HUES48 (cell line): ENCODE measurements at regions not wholly inside any gene's neighbourhood (a gene's known extent, or its start where the extent isn't known, plus 50 kb on each side); places are given as distances from the start of the nearest gene placed in this dataset.

Source experiments
- H3K27ac ChIP-seq: one replicate; pipeline ENCODE4 v1.7.0; 2013; ENCODE audit warnings: low read depth, low read length, inconsistent platforms
- H3K27me3 ChIP-seq: 2 replicates; pipeline ENCODE4 v1.6.1; 2013; ENCODE audit warnings: mild to moderate bottlenecking, low read length; ENCODE audit not compliant: control insufficient read depth, insufficient read depth
- H3K36me3 ChIP-seq: 2 replicates; pipeline ENCODE4 v1.6.1; 2013; ENCODE audit warnings: low read length; ENCODE audit not compliant: control insufficient read depth, insufficient read depth
- H3K4me1 ChIP-seq: 2 replicates; pipeline ENCODE4 v1.6.1; 2013; ENCODE audit warnings: mild to moderate bottlenecking, low read length; ENCODE audit not compliant: control insufficient read depth, insufficient read depth
- H3K4me3 ChIP-seq: 2 replicates; pipeline ENCODE4 v1.5.1; 2013; ENCODE audit warnings: mild to moderate bottlenecking, low read depth, low read length
- H3K9ac ChIP-seq: 2 replicates; pipeline ENCODE4 v1.6.1; 2013; ENCODE audit warnings: mild to moderate bottlenecking, low read depth, low read length, moderate library complexity
- H3K9me3 ChIP-seq: 2 replicates; pipeline ENCODE4 v1.6.1; 2013; ENCODE audit warnings: low read length; ENCODE audit not compliant: control insufficient read depth, insufficient read depth

DNA sequence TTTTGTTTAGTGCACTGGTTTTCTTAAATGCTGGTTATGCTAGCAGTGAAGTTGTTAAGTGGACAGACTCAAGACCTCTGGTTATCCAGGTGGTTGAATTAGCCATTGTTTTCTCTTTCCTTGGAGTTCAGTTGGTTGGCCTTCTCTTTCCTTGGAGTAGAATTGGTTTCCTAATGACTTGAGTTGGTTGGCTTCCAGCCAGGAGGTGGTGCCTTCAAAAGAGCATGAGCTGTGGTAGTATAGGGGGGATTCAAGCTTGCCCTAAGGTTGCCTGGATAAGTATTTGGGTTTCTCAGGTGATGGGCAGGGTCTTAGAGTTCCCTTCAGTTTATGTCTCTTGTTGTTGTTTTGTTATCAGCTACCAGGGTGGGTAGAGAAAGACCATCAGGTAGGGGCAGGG is 92.5 kb downstream of the ATP23 start:
- Histone ChIP-seq H3K27ac (no peak overlapping the region), H3K36me3 (no peaks in the 10 kb centered on the region), H3K27me3 (no peaks in the 10 kb centered on the region), H3K4me3 (no peak overlapping the region), H3K4me1 (no peaks in the 10 kb centered on the region), H3K9me3 (peaks cover 42% of the 10 kb centered on the region), H3K9ac (no peak overlapping the region)

DNA sequence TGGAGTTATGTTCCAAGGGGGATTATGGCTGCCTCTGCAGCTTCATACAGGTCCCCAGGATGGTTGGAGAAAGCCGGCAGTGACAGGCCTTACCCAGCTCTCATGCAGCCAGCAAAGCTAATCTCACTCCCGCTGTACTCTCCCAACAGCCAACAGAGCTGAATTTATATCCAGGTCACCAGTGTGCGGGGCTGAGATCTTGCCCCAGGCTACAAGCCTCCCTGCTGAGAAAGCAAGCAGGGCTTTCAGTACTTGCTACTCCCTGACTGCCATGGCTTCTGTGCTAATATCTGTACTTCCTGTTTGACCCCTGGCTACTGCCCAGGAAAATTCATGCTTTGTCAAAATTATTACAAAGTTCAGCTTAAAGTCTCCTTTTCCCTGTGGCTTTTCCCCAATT is 92.9 kb downstream of the ATP23 start:
- Histone ChIP-seq H3K27ac (no peak overlapping the region), H3K36me3 (no peaks in the 10 kb centered on the region), H3K9ac (no peak overlapping the region), H3K27me3 (no peaks in the 10 kb centered on the region), H3K4me1 (no peaks in the 10 kb centered on the region), H3K4me3 (no peak overlapping the region), H3K9me3 (peaks cover 42% of the 10 kb centered on the region)

DNA sequence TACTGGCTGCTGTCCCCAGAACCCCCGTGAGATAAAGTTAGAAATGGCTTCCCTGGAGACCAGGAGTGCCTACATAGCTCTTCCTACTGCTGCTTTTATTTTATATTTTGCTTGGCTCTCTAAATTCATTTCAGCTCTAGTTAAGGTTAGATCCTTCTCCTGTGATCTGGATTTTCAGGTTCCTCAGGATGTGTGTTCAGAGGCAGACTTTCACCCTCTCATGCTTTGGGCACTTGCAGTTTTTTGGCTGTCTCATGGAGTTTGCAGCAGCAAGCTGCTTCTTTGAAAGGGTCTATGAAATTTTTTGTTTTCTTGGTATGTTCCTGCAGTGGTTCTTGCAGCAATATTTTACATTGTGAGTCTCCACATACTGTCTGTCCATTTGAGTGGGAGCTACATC is 93.3 kb downstream of the ATP23 start:
- Histone ChIP-seq H3K4me1 (no peaks in the 10 kb centered on the region), H3K4me3 (no peak overlapping the region), H3K36me3 (no peaks in the 10 kb centered on the region), H3K9ac (no peak overlapping the region), H3K27me3 (no peaks in the 10 kb centered on the region), H3K27ac (no peak overlapping the region), H3K9me3 (peaks cover 42% of the 10 kb centered on the region)

DNA sequence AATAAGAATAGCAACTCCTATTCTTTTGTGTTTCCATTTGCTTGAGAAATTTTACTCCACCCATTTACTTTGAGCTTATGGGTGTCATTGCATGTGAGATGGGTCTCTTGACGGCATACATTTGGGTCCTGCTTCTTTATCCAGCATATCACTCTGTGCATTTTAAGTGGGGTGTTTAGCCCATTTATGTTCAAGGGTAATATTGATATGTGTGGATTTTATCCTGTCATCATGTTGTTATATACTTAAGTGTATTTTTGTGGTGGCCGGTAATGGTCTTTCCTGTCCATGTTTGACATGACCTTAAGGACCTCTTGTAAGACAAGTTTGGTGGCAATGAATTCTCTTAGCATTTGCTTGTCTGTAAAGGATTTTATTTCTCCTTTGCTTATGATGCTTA is 100.1 kb downstream of the ATP23 start:
- Histone ChIP-seq H3K4me1 (no peaks in the 10 kb centered on the region), H3K27me3 (no peaks in the 10 kb centered on the region), H3K27ac (no peak overlapping the region), H3K9me3 (peaks cover 7% of the 10 kb centered on the region), H3K9ac (no peak overlapping the region), H3K36me3 (no peaks in the 10 kb centered on the region), H3K4me3 (no peak overlapping the region)

DNA sequence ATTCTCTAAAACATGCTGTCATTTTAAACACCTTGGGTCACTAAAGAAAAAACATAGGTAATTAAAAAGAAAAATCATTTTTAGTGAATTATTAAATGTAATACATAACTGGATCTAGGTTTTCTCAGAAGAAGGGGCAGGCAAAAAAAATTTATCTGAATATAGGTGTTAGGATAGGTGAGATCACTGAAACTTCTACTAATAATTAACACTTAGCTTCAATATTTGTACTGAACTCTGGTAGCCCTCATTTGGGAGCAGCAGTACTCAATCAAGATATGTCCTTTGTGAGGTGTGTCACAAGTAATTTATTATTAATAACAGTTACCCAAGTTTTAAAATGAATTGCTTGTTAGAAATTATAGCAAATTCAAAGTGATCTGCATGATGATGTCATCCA is 103.6 kb downstream of the ATP23 start:
- Histone ChIP-seq H3K4me3 (no peak overlapping the region), H3K4me1 (no peaks in the 10 kb centered on the region), H3K9ac (no peak overlapping the region), H3K36me3 (no peaks in the 10 kb centered on the region), H3K27me3 (no peaks in the 10 kb centered on the region), H3K27ac (no peak overlapping the region), H3K9me3 (no peaks in the 10 kb centered on the region)

DNA sequence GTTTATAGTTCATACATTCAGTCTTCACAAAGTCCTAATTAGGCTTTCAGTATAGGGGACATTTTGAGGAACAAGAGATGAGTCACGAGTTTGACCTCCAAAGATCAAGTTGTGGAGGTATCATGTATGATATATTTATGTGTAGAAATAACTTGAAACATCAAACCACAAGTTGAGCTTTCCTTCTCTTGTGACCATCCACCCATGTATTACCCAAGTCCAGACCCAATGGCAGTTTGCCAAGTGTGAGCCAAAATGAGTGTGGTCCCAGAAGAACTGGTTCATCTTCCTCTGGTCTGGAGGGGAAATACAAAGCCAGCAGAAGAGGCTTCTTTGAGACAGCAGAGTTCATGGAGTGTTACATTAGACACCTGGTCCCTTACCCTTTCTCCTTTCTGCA is 104.9 kb downstream of the ATP23 start:
- Histone ChIP-seq H3K9ac (no peak overlapping the region), H3K27me3 (no peaks in the 10 kb centered on the region), H3K36me3 (no peaks in the 10 kb centered on the region), H3K27ac (no peak overlapping the region), H3K4me3 (no peak overlapping the region), H3K4me1 (no peaks in the 10 kb centered on the region), H3K9me3 (peaks cover 4% of the 10 kb centered on the region)

DNA sequence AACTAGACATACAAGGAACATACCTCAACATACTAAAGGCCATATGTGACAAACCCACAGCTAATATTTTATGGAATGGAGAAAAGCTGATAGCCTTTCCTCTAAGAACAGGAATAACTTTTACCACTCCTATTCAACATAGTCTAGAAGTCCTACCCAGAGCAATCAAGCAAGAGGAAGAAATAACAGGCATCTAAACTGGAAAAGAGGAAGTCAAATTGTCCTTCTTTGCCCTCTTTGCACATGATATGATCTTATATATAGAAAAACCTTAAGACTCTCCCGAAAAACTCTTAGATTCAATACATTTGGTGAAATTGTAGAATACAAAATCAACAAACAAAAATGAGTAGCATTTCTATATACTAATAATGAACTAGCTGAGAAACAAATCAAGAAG is 110.0 kb downstream of the ATP23 start:
- no peaks in the 10 kb centered on the region for H3K36me3 ChIP-seq
- H3K27me3 ChIP-seq = no peaks in the 10 kb centered on the region
- H3K27ac ChIP-seq = no peak overlapping the region
- H3K9me3 ChIP-seq = peaks cover 9% of the 10 kb centered on the region
- no peak overlapping the region for H3K4me3 ChIP-seq
- no peaks in the 10 kb centered on the region for H3K4me1 ChIP-seq
- H3K9ac ChIP-seq = no peak overlapping the region

DNA sequence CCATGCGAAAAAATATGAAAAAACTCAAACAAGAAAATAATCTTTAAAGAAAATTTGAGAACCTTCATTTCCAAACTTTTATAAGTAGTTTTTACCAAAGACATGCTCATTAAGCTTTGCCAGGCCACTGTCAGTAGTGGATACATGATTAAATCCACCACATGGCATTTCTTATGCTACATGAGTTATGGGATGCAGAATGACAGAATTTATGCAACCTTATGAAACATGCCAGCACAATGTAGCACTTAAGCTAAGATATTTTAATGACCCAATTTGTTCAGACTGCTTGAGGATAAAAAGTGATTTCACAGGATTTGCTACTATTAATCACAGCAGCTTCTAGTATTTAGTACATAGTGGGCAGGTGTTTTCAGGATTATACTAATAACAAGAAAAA is 123.3 kb downstream of the ATP23 start:
- Histone ChIP-seq H3K4me1 (no peaks in the 10 kb centered on the region), H3K27me3 (no peaks in the 10 kb centered on the region), H3K36me3 (no peaks in the 10 kb centered on the region), H3K9ac (no peak overlapping the region), H3K27ac (no peak overlapping the region), H3K4me3 (no peak overlapping the region), H3K9me3 (no peaks in the 10 kb centered on the region)

DNA sequence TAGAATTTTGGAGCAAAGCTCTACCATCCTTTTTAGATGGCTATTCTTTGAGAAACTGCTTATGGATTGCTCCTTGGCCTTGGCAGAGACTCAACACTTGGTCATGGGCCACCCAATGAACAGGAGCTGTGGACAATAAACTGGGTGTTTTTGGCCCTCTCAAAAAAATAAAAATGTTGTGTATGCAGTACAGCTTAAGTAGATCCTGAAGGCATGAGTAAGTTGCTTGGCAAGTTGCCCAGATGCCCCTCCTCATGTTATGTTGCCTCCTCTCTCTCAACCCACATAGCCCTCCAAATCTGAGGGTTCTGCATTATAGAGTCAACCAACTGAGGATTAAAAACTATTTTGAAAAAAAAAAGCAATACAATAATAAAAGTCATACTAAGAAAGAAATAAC is 124.9 kb downstream of the ATP23 start:
- H3K36me3 ChIP-seq = no peaks in the 10 kb centered on the region
- H3K9me3 ChIP-seq = no peaks in the 10 kb centered on the region
- H3K27me3 ChIP-seq = no peaks in the 10 kb centered on the region
- no peak overlapping the region for H3K4me3 ChIP-seq
- H3K27ac ChIP-seq = no peak overlapping the region
- H3K9ac ChIP-seq = no peak overlapping the region
- no peaks in the 10 kb centered on the region for H3K4me1 ChIP-seq

DNA sequence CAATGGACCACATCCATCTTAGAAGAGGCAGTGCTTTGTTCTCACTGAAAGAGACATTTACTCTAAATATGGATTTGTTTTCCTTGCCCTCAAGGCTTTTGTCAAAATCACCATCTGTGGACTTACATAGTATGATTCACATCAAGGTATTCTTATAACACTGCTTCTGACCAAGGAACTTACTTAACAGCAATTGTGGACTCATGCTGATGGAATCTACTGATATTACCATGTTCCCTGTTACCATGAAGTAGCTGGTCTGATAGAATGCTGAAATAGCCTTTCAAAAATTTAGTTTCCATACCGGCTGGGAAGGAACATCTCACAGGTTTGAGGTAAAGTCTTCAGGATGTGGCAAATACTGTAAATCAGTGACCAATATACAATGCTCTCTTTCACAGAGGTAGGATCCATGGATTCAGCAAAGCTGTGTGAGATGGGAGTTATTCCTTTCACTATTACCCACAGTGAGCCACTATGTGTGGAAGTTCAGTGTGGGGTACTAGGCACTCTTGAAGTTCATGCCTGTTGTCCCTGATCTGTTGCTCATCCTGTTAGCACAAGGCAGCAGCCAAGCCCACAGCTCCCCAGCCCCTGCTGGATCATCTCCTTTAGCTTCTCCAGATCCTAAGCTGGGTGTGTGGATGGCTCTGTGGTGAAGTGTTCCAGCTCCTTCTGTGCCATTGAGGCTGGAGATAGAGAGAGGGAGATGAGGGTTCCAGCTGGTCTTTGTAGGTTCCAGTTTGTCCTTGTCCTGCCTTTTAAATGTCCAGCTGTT is 126.4 kb downstream of the ATP23 start:
- no peaks in the 10 kb centered on the region for H3K36me3 ChIP-seq
- no peaks in the 10 kb centered on the region for H3K9me3 ChIP-seq
- H3K27me3 ChIP-seq = no peaks in the 10 kb centered on the region
- no peak overlapping the region for H3K27ac ChIP-seq
- no peak overlapping the region for H3K9ac ChIP-seq
- H3K4me3 ChIP-seq = no peak overlapping the region
- no peaks in the 10 kb centered on the region for H3K4me1 ChIP-seq

DNA sequence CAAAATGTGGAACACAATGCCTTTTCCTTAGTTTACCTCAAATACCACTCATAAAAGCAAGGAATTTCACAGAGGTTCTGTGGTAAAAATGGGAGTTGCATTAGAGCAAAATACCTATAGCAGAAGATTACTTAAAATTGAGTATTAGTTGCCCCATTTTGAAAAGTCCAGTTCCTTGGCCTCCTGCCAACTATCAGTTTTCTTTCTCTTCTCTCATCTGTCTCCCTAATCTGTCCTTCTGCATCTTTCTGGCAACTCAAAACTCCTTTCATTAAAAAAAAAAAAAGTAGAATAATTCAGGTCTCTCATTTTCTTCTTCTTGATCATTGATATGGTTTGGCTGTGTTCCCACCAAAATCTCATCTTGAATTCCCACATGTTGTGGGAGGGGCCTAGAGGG is 127.3 kb downstream of the ATP23 start:
- Histone ChIP-seq H3K9me3 (no peaks in the 10 kb centered on the region), H3K27me3 (no peaks in the 10 kb centered on the region), H3K36me3 (no peaks in the 10 kb centered on the region), H3K4me3 (no peak overlapping the region), H3K4me1 (no peaks in the 10 kb centered on the region), H3K9ac (no peak overlapping the region), H3K27ac (no peak overlapping the region)
